Activated CD4-positive, alpha-beta T cell treated with anti-CD3 and anti-CD28 coated beads, Interleukin-10, Interleukin-2, amounts not matched to agents 100 ng/mL and 50 ng/mL, durations not matched to agents 16 hours and 8 hours (primary cell): ENCODE measurements at regions not wholly inside any gene's neighbourhood (a gene's known extent, or its start where the extent isn't known, plus 50 kb on each side); places are given as distances from the start of the nearest gene placed in this dataset.
A peak's percentile ranks its signal among the peaks of the same experiment; 100 is the strongest.
"Not testable (repeated sequence)": the region's sequence is repeated elsewhere in the genome, so short reads cannot be mapped to it uniquely, and the experiment has no call there.

Experiments used
- DNase-seq: peaks from one replicate; pipeline ENCODE4 v3.0.0-alpha.2; 2020

GRCh38 chr3:8020047-8020841, 481.4 kb upstream of the LMCD1 start:
- DNase-seq = no peak

- DNase-seq = no peak
Measured at GRCh38 chr3:8027954-8028353, 473.7 kb upstream of the LMCD1 start.

GRCh38 chr3:8050283-8050682, 451.3 kb upstream of the LMCD1 start:
- no peak for DNase-seq

DNA sequence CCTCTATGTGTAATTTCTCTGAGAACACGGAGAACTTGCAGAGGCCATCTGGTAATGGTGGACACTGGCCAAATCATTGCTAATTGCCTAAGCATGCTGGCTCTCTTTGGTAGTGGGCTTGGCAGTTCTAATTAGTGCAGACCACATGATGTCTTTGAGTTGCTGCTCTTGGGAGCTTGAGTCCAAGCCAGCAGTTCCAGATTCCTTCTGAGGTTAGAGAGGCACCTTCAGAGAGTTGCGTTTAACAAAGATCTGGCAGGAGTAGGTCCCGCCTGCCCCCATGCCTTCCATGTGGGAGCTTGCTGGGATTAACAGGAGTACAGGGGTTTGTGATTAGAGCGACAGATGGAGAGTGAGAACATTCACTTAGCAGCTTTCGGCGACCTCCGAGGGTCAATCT, 449.0 kb upstream of the LMCD1 start:
- DNase-seq = no peak

GRCh38 chr3:8068135-8068534, 433.5 kb upstream of the LMCD1 start:
- not testable (repeated sequence) for DNase-seq

DNA sequence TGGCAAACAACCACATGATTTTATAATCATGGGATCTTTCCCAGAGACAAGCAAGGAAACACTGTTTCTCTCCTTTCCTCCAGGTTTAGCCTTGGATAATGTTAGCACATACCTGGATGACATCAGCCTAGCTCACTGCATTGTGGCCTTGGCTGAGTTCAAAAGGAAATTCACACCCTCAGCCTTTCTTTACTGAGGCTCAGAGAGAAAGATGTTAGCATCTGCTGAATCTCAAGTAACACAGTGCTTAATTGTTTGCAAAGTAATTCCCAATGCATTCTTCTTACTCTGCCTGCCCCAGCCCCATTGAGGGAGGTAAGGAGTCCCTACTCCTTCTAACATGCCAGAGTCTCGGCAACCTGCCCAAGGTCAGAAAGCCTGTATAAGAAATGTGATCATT, 432.2 kb upstream of the LMCD1 start:
- no peak for DNase-seq

DNA sequence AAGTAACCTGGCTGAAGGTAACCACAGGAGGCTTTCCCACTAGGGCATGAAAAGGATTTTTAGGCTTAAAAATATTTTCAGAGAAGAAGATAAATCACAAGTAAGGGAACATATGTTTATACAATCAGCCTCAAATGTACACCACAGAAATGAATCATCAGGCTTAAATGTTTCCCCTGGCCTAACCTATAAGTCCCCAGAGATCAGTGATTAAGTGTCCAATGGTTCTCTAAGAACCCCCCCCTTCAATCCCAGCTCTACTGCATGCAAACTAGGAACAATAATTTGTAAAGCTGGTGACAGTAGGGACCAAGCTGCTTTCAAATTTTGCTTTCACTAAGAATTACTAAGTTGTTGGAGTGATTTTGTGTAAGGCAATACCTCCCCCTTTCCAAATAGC, 431.6 kb upstream of the LMCD1 start:
- DNase-seq = no peak

GRCh38 chr3:8074740-8075139, 426.9 kb upstream of the LMCD1 start:
- DNase-seq = not testable (repeated sequence)

DNA sequence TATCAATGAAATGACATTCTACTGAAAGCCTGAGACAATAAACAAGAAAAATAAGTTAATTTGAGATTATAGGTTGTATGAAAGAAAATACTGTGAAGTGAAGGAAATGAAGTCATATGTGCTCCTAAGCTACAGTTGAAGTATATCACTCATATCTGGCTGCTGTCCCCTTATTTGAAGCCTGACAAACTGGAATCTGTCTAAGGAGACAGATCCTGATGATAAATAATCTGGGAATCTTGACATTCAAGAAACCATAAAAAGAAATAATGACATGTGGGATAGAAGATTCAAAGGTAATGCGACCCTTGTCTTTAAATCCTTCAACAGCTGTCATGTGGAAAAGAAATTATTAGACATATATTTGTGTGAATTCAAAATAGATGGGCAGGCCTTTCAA, 424.5 kb upstream of the LMCD1 start:
- no peak for DNase-seq

DNA sequence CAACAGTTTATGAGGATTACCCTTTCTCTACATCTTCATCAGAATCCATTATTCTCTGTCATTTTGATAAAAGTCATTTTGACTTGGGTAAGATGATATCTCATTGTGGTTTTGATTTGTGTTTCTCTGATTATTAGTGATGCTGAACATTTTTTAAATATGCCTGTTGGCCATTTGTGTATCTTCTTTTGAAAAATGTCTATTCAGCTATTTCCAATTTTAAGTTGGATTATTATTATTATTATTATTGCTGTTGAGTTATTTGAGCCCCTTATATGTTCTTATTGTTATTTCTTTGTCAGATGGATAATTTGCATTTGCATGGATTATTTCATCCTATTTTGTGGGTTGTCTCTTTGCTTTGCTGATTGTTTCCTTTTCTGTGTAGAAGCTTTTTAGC, 421.2 kb upstream of the LMCD1 start:
- DNase-seq = no peak

- no peak for DNase-seq
Measured at GRCh38 chr3:8085498-8085897, 416.1 kb upstream of the LMCD1 start.

DNA sequence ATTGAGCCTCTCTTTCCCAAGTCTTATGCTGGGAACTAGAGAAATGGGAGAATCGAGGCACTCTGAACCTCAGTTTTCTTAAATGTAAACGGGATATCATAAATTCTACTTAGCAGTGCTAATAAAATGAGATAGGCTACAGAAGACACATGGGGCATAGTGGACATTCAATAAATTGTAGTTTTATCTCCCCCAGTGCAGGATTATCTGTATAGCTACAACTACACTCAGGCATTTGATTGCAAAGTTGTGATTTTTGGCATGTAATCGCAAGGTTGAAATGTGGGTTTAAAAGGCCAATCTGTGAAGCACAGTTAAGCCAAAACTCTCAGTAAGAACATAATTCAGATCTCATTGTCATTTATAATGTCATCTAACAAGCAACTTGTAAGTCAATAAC, 413.7 kb upstream of the LMCD1 start:
- DNase-seq = no peak

DNA sequence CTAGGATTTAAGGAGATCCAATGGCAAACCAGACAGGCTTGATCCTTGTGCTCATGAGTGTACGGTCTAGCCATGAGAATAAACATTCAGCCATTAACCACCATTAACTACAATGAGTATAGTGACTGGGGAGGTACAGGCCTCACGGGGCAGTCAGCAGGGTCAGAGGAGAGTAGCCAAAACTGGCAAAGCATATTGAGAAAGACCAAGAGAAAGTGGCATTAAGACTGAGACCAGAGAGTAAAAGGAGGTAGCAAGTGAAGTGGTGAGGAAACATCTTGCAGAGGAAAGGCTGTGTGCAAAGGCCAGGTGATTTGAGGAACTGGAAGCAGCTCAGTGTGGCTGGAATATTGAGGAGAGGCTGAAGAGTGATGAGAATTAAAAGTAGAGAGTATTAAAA, 407.2 kb upstream of the LMCD1 start:
- DNase-seq = no peak

DNA sequence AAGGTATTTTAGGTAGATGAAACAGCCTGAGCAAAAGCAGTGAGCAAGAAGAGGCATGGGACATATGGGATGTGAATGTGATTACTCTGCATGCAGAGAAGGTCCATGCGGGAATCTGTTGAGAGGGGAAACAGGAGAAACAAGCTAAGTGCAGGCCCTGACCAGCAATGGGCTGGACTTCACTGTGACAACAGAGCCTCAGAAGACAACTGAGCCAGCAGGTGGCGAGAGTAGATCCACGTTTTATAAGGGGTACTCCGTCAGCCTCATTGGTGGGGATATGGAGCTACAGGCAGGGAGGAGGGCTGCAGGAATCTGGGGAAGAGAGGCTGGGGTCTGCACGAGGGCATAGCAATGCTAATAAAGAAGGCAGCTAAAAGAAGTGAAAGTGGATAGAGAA, 405.9 kb upstream of the LMCD1 start:
- no peak for DNase-seq

- DNase-seq = no peak
Measured at GRCh38 chr3:8097690-8098089, 403.9 kb upstream of the LMCD1 start.

- no peak for DNase-seq
Measured at GRCh38 chr3:8103954-8104353, 397.7 kb upstream of the LMCD1 start.

DNA sequence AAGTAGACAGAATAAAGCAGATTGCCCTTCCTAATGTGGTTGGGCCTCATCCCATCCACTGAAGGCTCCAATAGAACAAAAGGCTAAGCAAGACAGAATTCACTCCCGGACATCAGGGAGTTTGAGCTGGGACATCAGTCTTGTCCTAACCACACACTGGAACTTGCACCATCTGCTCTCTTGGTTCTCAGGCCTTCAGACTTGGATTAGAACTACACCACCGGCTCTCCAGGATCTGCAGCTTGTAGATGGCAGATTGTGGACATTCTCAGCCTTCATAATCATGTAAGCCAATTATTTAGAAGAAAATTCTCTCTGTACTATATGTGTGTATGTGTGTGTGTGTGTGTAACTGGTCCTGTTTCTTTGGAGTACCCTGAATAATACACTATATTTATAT, 394.7 kb upstream of the LMCD1 start:
- DNase-seq = no peak

DNA sequence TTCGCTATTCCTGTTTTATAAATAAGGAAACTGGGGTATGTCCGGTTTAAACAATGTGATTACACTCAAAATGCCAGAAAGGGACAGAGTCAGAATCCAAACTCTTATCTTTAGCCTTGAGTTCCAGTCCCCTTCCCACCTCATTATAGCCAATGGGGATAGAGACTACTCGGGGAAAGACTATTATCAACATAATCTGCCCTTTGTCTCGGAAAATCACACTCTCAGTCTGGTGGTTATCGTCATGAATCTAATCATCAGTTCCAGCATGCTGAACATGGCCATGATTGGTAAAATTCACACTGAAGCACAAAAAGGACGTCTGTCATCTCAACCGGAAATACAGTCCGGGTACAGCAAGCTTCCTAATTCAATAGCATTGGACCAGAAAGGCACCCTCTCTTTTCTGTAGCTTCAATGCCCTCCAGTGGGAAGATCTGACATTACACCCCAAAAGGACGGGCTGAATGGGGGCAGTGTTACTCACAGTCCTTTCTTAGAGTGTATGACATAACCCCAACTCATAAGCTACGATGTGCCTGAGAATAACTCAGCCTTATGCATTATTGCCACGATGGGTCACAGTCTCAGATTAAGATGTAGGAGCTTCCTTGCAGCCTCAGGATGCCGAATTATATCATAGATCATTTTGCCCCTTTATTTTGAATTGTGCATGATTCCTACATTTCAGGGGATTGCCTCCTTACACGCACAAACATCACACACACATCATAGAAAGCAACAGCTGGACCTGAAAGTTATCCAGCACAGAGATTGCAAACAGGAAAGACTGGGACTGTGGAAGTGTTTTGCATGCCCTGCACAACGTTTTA, 390.4 kb upstream of the LMCD1 start:
- peak; percentile 73 for DNase-seq

DNA sequence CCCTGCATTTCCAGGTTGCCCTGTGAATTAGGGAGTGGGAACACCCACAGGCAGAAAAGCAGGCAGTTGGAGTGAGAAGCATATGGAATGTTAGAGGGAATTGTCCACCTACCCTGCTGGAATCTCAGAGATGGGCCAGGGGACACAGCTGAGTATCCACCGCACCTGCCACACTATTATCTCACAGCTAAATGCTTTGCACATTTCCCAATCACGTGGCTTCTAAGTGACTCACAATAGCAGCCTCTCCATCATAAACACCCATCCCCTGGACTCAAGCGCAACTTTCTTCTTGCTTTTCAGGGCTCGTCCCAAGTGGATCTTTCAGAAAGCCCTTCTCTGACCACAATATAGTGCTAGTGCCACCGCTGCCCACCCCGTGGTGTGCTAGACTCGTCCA, 389.0 kb upstream of the LMCD1 start:
- DNase-seq = no peak

GRCh38 chr3:8113626-8114025, 388.0 kb upstream of the LMCD1 start:
- DNase-seq = no peak

- DNase-seq = no peak
Measured at GRCh38 chr3:8128686-8129085, 372.9 kb upstream of the LMCD1 start.

GRCh38 chr3:8136553-8136952, 365.1 kb upstream of the LMCD1 start:
- DNase-seq = no peak

GRCh38 chr3:8143186-8143585, 358.4 kb upstream of the LMCD1 start:
- no peak for DNase-seq

DNA sequence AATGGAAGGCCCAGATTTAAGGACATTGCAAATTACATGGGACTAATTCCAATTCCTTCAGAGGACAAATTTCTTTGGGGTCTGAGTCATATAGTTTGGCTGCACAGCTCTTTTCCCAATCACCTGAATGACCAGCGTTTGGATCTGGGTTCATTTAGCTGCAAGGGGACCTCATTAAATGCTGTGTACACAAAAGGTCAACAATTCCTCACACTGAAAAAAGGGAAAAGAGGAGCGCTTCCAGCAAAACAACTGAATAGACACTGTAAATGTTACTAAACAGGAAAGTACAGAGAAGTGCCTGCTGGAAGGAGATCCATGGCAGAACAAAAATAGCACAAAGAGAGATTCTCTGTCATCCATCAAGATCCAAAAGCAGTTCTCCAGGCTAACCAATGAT, 356.0 kb upstream of the LMCD1 start:
- no peak for DNase-seq

- no peak for DNase-seq
Measured at GRCh38 chr3:8147711-8148110, 353.9 kb upstream of the LMCD1 start.
